HEK293 (cell line): ENCODE measurements at regions not wholly inside any gene's neighbourhood (a gene's known extent, or its start where the extent isn't known, plus 50 kb on each side); places are given as distances from the start of the nearest gene placed in this dataset.

ENCODE experiments used
- CTCF ChIA-PET: fragments of 350-600 bp; formaldehyde crosslinking; extraction: SDS; loops from one replicate; lab custom pipeline; 2021; ENCODE audit warnings: antibody characterized with exemption; lab: Yijun Ruan, JAX
- POLR2A ChIA-PET: fragments of 300-600 bp; formaldehyde crosslinking; extraction: SDS; loops from one replicate; lab custom pipeline; 2020; ENCODE audit warnings: antibody characterized with exemption, inconsistent platforms; lab: Yijun Ruan, JAX
- H3K27ac ChIP-seq: fragments of 200-500 bp; sonication (Bioruptor generic); 2 replicates; pipeline ENCODE4 v1.5.1; 2014; ENCODE audit warnings: low read depth, low read length, control low read depth, inconsistent platforms; ENCODE audit errors: extremely low read depth
- H3K36me3 ChIP-seq, 2 experiments: fragments of 200-500 bp in 1 of 2; sonication (Bioruptor generic) in 1 of 2; 1 replicate in 1 of 2; 2 replicates in 1 of 2; pipeline ENCODE4 v1.5.1; 2014 to 2017; ENCODE audit warnings: inconsistent platforms in 2 of 2, low read length in 2 of 2; ENCODE audit not compliant: control insufficient read depth in 2 of 2, insufficient read depth in 1 of 2
- H3K4me1 ChIP-seq: fragments of 200-500 bp; sonication (Bioruptor generic); 2 replicates; pipeline ENCODE4 v1.5.1; 2014; ENCODE audit warnings: mild to moderate bottlenecking, low read length, inconsistent platforms; ENCODE audit not compliant: control insufficient read depth, insufficient read depth
- H3K4me3 ChIP-seq: 2 replicates; pipeline ENCODE4 v1.5.1; 2011; ENCODE audit warnings: low read depth, mild to moderate bottlenecking, control low read depth, low read length, moderate library complexity
- H3K9me3 ChIP-seq: fragments of 200-500 bp; sonication (Bioruptor generic); 2 replicates; pipeline ENCODE4 v1.5.1; 2014; ENCODE audit warnings: low read depth, low read length, inconsistent platforms; ENCODE audit not compliant: control insufficient read depth, insufficient read depth
- ELK4 ChIP-seq: IDR thresholded peaks from 2 replicates; pipeline ENCODE4 v1.6.1; 2011; ENCODE audit warnings: mild to moderate bottlenecking, low read depth, low read length, borderline replicate concordance
- HOXC10 ChIP-seq: sonication (generic); formaldehyde crosslinking; IDR thresholded peaks from 2 replicates; pipeline ENCODE4 v1.8.1; 2023; ENCODE audit warnings: mild to moderate bottlenecking, missing genetic modification reagents
- YY1 ChIP-seq: fragments of 450-650 bp; formaldehyde crosslinking; IDR thresholded peaks from 2 replicates; pipeline ENCODE4 v1.5.1; 2018; ENCODE audit warnings: missing biosample characterization, missing genetic modification characterization
- ZBTB21 ChIP-seq: fragments of 450-650 bp; formaldehyde crosslinking; IDR thresholded peaks from 2 replicates; pipeline ENCODE4 v1.5.1; 2017; ENCODE audit warnings: missing biosample characterization, missing genetic modification characterization
- ZBTB6 ChIP-seq: fragments of 450-650 bp; formaldehyde crosslinking; IDR thresholded peaks from 2 replicates; pipeline ENCODE4 v1.5.1; 2017; ENCODE audit warnings: missing biosample characterization, missing genetic modification characterization
- ZNF239 ChIP-seq: fragments of 450-650 bp; formaldehyde crosslinking; IDR thresholded peaks from 2 replicates; pipeline ENCODE4 v1.5.1; 2016; ENCODE audit warnings: missing biosample characterization, missing genetic modification characterization
- ZNF280C ChIP-seq: fragments of 450-650 bp; formaldehyde crosslinking; IDR thresholded peaks from 2 replicates; pipeline ENCODE4 v1.5.1; 2016; ENCODE audit warnings: missing biosample characterization, missing genetic modification characterization
- ZNF354C ChIP-seq: fragments of 450-650 bp; formaldehyde crosslinking; IDR thresholded peaks from 2 replicates; pipeline ENCODE4 v1.5.1; 2016; ENCODE audit warnings: missing biosample characterization, missing genetic modification characterization, low read depth, borderline replicate concordance
- ZNF394 ChIP-seq: fragments of 450-650 bp; formaldehyde crosslinking; IDR thresholded peaks from 2 replicates; pipeline ENCODE4 v1.5.1; 2016; ENCODE audit warnings: missing biosample characterization, missing genetic modification characterization, mild to moderate bottlenecking, moderate library complexity, borderline replicate concordance
- ZNF404 ChIP-seq: fragments of 450-650 bp; formaldehyde crosslinking; IDR thresholded peaks from 2 replicates; pipeline ENCODE4 v1.5.1; 2017; ENCODE audit warnings: missing biosample characterization, missing genetic modification characterization
- ZNF473 ChIP-seq: fragments of 450-650 bp; formaldehyde crosslinking; IDR thresholded peaks from 2 replicates; pipeline ENCODE4 v1.5.1; 2017; ENCODE audit warnings: missing biosample characterization, missing genetic modification characterization
- ZNF48 ChIP-seq: fragments of 450-650 bp; formaldehyde crosslinking; IDR thresholded peaks from 2 replicates; pipeline ENCODE4 v1.5.1; 2016; ENCODE audit warnings: missing biosample characterization, missing genetic modification characterization
- ZNF501 ChIP-seq: fragments of 450-650 bp; formaldehyde crosslinking; IDR thresholded peaks from 2 replicates; pipeline ENCODE4 v1.5.1; 2016; ENCODE audit warnings: missing biosample characterization, missing genetic modification characterization
- ZNF530 ChIP-seq: fragments of 450-650 bp; formaldehyde crosslinking; IDR thresholded peaks from 2 replicates; pipeline ENCODE4 v1.5.1; 2016; ENCODE audit warnings: low read depth, missing biosample characterization, missing genetic modification characterization
- ZNF555 ChIP-seq: fragments of 450-650 bp; formaldehyde crosslinking; conservative IDR thresholded peaks from 2 replicates; pipeline ENCODE4 v1.5.1; 2017; ENCODE audit warnings: missing biosample characterization, mild to moderate bottlenecking, missing genetic modification characterization, inconsistent platforms
- ZNF610 ChIP-seq: fragments of 450-650 bp; formaldehyde crosslinking; IDR thresholded peaks from 2 replicates; pipeline ENCODE4 v1.5.1; 2016; ENCODE audit warnings: missing biosample characterization, missing genetic modification characterization, borderline replicate concordance
- ZNF624 ChIP-seq: fragments of 450-650 bp; formaldehyde crosslinking; IDR thresholded peaks from 2 replicates; pipeline ENCODE4 v1.5.1; 2017; ENCODE audit warnings: missing biosample characterization, missing genetic modification characterization
- ZNF660 ChIP-seq: fragments of 450-650 bp; IDR thresholded peaks from 2 replicates; pipeline ENCODE4 v1.5.1; 2018; ENCODE audit warnings: missing biosample characterization, mild to moderate bottlenecking, missing genetic modification characterization
- ZNF670 ChIP-seq: fragments of 450-650 bp; formaldehyde crosslinking; IDR thresholded peaks from 2 replicates; pipeline ENCODE4 v1.5.1; 2016; ENCODE audit warnings: missing biosample characterization, missing genetic modification characterization, low read depth
- ZNF830 ChIP-seq: fragments of 450-650 bp; IDR thresholded peaks from 2 replicates; pipeline ENCODE4 v1.5.0; 2018; ENCODE audit warnings: missing biosample characterization, missing genetic modification characterization, low read depth, mild to moderate bottlenecking, moderate library complexity
- TF ChIP-seq, protein P1 (sequence below): fragments of 450-650 bp; formaldehyde crosslinking; IDR thresholded peaks from 2 replicates; pipeline ENCODE4 v1.5.1; 2016; ENCODE audit warnings: missing biosample characterization, missing genetic modification characterization
- TF ChIP-seq, protein P2 (sequence below): fragments of 450-650 bp; formaldehyde crosslinking; IDR thresholded peaks from 2 replicates; pipeline ENCODE4 v1.5.1; 2017; ENCODE audit warnings: missing biosample characterization, mild to moderate bottlenecking, missing genetic modification characterization, moderate library complexity

GRCh38 chr15:95973566-95974256 is 356.8 kb upstream of the NR2F2 start:
- CTCF ChIA-PET = interaction anchor here (0.7 kb wide), 1 partner anchor 12 kb away, joined by 3 read pairs; no protein-coding TSS in a partner anchor
- Histone ChIP-seq H3K36me3 (no peaks in the 10 kb centered on the region), H3K4me1 (no peaks in the 10 kb centered on the region), H3K4me3 (no peak overlapping the region), H3K9me3 (no peaks in the 10 kb centered on the region), H3K27ac (no peak overlapping the region)
- TF ChIP-seq YY1 = no peak
- TF ChIP-seq ZNF610 = no peak
- TF ChIP-seq, protein P1, sequence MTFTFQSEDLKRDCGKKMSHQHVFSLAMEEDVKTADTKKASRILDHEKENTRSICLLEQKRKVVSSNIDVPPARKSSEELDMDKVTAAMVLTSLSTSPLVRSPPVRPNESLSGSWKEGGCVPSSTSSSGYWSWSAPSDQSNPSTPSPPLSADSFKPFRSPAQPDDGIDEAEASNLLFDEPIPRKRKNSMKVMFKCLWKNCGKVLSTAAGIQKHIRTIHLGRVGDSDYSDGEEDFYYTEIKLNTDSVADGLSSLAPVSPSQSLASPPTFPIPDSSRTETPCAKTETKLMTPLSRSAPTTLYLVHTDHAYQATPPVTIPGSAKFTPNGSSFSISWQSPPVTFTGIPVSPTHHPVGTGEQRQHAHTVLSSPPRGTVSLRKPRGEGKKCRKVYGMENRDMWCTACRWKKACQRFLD (tag by site-specific recombination) = no peak
- no peak for TF ChIP-seq ZNF830
- no peak for TF ChIP-seq ZBTB21 (tag by site-specific recombination)
- no peak for TF ChIP-seq ZNF660
- TF ChIP-seq ZNF48 = no peak
- TF ChIP-seq ZNF555 (tag by site-specific recombination) = no peak
- TF ChIP-seq, protein P2, sequence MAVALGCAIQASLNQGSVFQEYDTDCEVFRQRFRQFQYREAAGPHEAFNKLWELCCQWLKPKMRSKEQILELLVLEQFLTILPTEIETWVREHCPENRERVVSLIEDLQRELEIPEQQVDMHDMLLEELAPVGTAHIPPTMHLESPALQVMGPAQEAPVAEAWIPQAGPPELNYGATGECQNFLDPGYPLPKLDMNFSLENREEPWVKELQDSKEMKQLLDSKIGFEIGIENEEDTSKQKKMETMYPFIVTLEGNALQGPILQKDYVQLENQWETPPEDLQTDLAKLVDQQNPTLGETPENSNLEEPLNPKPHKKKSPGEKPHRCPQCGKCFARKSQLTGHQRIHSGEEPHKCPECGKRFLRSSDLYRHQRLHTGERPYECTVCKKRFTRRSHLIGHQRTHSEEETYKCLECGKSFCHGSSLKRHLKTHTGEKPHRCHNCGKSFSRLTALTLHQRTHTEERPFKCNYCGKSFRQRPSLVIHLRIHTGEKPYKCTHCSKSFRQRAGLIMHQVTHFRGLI (tag by site-specific recombination) = no peak
- no peak for TF ChIP-seq ZNF530
- POLR2A ChIA-PET = no interaction called here

- H3K9me3 ChIP-seq = no peaks in the 10 kb centered on the region
- ChIA-PET CTCF (no interaction called here), POLR2A (no interaction called here)
- no peaks in the 10 kb centered on the region for H3K36me3 ChIP-seq
- no peaks in the 10 kb centered on the region for H3K4me1 ChIP-seq
- no peak overlapping the region for H3K27ac ChIP-seq
- H3K4me3 ChIP-seq = no peak overlapping the region
- TF ChIP-seq ZBTB6 (tag by site-specific recombination) (no peak), ZNF394 (tag by site-specific recombination) (no peak), ZNF624 (tag by site-specific recombination) (no peak), ZNF280C (tag by site-specific recombination) (no peak), ZNF670 (tag by site-specific recombination) (no peak)
Observed at GRCh38 chr15:95975212-95975611, 355.3 kb upstream of the NR2F2 start.

- Histone ChIP-seq H3K9me3 (no peaks in the 10 kb centered on the region), H3K4me3 (no peak overlapping the region), H3K36me3 (no peaks in the 10 kb centered on the region), H3K4me1 (no peaks in the 10 kb centered on the region), H3K27ac (no peak overlapping the region)
- CTCF ChIA-PET = no interaction called here
- POLR2A ChIA-PET = no interaction called here
- TF ChIP-seq ZNF555 (tag by site-specific recombination) (no peak), ZNF501 (tag by site-specific recombination) (no peak), ZNF239 (tag by site-specific recombination) (no peak), HOXC10 (CRISPR knock-in tag) (no peak), ZNF354C (tag by site-specific recombination) (no peak), YY1 (no peak), ZNF404 (no peak), ZBTB21 (tag by site-specific recombination) (no peak), ZNF473 (tag by site-specific recombination) (no peak), ZNF394 (tag by site-specific recombination) (no peak), ELK4 (no peak)
- TF ChIP-seq, protein P1 (tag by site-specific recombination) = no peak
Observed at GRCh38 chr15:95979286-95979685, 351.2 kb upstream of the NR2F2 start.
